Activated CD8-positive, alpha-beta memory T cell treated with anti-CD3 and anti-CD28 coated beads, Interleukin-2, amount 10 ng/mL, durations not matched to agents 7 days and 5 days (primary cell): ENCODE measurements at regions not wholly inside any gene's neighbourhood (a gene's known extent, or its start where the extent isn't known, plus 50 kb on each side); places are given as distances from the start of the nearest gene placed in this dataset.

Source experiments
- ATAC-seq: fragments of 150-1000 bp; cut with Tn5 transposase; one replicate; pipeline ENCODE4 v1.10.0; 2021; ENCODE audit warnings: moderate library complexity
- CTCF ChIA-PET: fragments of 350-600 bp; sonication (Branson Sonifier 250); formaldehyde crosslinking; loops from one replicate; lab custom pipeline; 2021; ENCODE audit warnings: antibody characterized with exemption; lab: Charles Lee
- DNase-seq: peaks from one replicate; pipeline ENCODE4 v3.0.0-alpha.2; 2020
- H3K27ac Mint-ChIP-seq: one replicate; pipeline ENCODE4 v1.8.0; 2021; ENCODE audit warnings: mild to moderate bottlenecking, mixed read lengths
- H3K27me3 Mint-ChIP-seq: one replicate; pipeline ENCODE4 v1.8.0; 2021; ENCODE audit warnings: mixed read lengths
- H3K36me3 Mint-ChIP-seq: one replicate; pipeline ENCODE4 v1.8.0; 2021; ENCODE audit warnings: mild to moderate bottlenecking, mixed read lengths
- H3K4me1 Mint-ChIP-seq: one replicate; pipeline ENCODE4 v1.8.0; 2021; ENCODE audit warnings: mixed read lengths
- H3K4me3 Mint-ChIP-seq: one replicate; pipeline ENCODE4 v1.8.0; 2021; ENCODE audit warnings: mild to moderate bottlenecking, moderate library complexity, mixed read lengths
- H3K9me3 Mint-ChIP-seq: one replicate; pipeline ENCODE4 v1.8.0; 2022; ENCODE audit warnings: low read depth, mixed read lengths

- CTCF ChIA-PET, result no interaction called here
- DNase-seq (no peak), ATAC-seq (no peak)
- H3K4me3 Mint-ChIP-seq, result no peak overlapping the region
- H3K36me3 Mint-ChIP-seq, result no peaks in the 10 kb centered on the region
- no peaks in the 10 kb centered on the region for H3K9me3 Mint-ChIP-seq
- no peaks in the 10 kb centered on the region for H3K4me1 Mint-ChIP-seq
- H3K27me3 Mint-ChIP-seq, result no peaks in the 10 kb centered on the region
- H3K27ac Mint-ChIP-seq, result no peak overlapping the region
Observed at GRCh38 chrY:8151561-8151960, 1185.7 kb upstream of the TSPY4 start.

GRCh38 chrY:8128578-8128977 lies 1208.7 kb upstream of the TSPY4 start:
- CTCF ChIA-PET, result no interaction called here
- no peak for ATAC-seq

GRCh38 chrY:8125907-8126571 lies 1211.2 kb upstream of the TSPY4 start:
- ATAC-seq (no peak), DNase-seq (no peak)
- CTCF ChIA-PET, result no interaction called here
- H3K9me3 Mint-ChIP-seq, result no peaks in the 10 kb centered on the region
- H3K4me3 Mint-ChIP-seq, result no peak overlapping the region
- no peaks in the 10 kb centered on the region for H3K36me3 Mint-ChIP-seq
- no peaks in the 10 kb centered on the region for H3K27me3 Mint-ChIP-seq
- no peaks in the 10 kb centered on the region for H3K4me1 Mint-ChIP-seq
- no peak overlapping the region for H3K27ac Mint-ChIP-seq

More at GRCh38 chrY:8128578-8128977, 1208.7 kb upstream of the TSPY4 start:
- no peak overlapping the region for H3K4me3 Mint-ChIP-seq
- no peaks in the 10 kb centered on the region for H3K36me3 Mint-ChIP-seq
- DNase-seq, result no peak
- no peaks in the 10 kb centered on the region for H3K4me1 Mint-ChIP-seq
- no peak overlapping the region for H3K27ac Mint-ChIP-seq
- H3K9me3 Mint-ChIP-seq, result no peaks in the 10 kb centered on the region
- H3K27me3 Mint-ChIP-seq, result no peaks in the 10 kb centered on the region

GRCh38 chrY:8121825-8122224 lies 1210.3 kb upstream of the AMELY start:
- Mint-ChIP-seq H3K27ac (no peak overlapping the region), H3K4me1 (no peaks in the 10 kb centered on the region), H3K36me3 (no peaks in the 10 kb centered on the region), H3K27me3 (no peaks in the 10 kb centered on the region), H3K9me3 (no peaks in the 10 kb centered on the region), H3K4me3 (no peak overlapping the region)
- DNase-seq, result no peak
- ATAC-seq, result no peak
- CTCF ChIA-PET, result no interaction called here

GRCh38 chrY:8094429-8094828 lies 1182.9 kb upstream of the AMELY start:
- Mint-ChIP-seq H3K36me3 (no peaks in the 10 kb centered on the region), H3K4me3 (no peak overlapping the region)
- ATAC-seq, result no peak

GRCh38 chrY:8092926-8093325 lies 1181.4 kb upstream of the AMELY start:
- ATAC-seq (no peak), DNase-seq (no peak)
- CTCF ChIA-PET, result no interaction called here
- no peak overlapping the region for H3K4me3 Mint-ChIP-seq
- no peak overlapping the region for H3K27ac Mint-ChIP-seq
- no peaks in the 10 kb centered on the region for H3K9me3 Mint-ChIP-seq
- H3K4me1 Mint-ChIP-seq, result no peaks in the 10 kb centered on the region
- H3K27me3 Mint-ChIP-seq, result no peaks in the 10 kb centered on the region
- no peaks in the 10 kb centered on the region for H3K36me3 Mint-ChIP-seq

More at GRCh38 chrY:8094429-8094828, 1182.9 kb upstream of the AMELY start:
- no peaks in the 10 kb centered on the region for H3K9me3 Mint-ChIP-seq
- DNase-seq, result no peak
- no peaks in the 10 kb centered on the region for H3K27me3 Mint-ChIP-seq
- no peak overlapping the region for H3K27ac Mint-ChIP-seq
- H3K4me1 Mint-ChIP-seq, result no peaks in the 10 kb centered on the region
- CTCF ChIA-PET, result no interaction called here

GRCh38 chrY:8085925-8086324 lies 1174.4 kb upstream of the AMELY start:
- DNase-seq (no peak), ATAC-seq (no peak)
- Mint-ChIP-seq H3K27ac (no peak overlapping the region), H3K36me3 (no peaks in the 10 kb centered on the region), H3K4me3 (no peak overlapping the region), H3K27me3 (no peaks in the 10 kb centered on the region), H3K4me1 (no peaks in the 10 kb centered on the region), H3K9me3 (no peaks in the 10 kb centered on the region)
- CTCF ChIA-PET, result no interaction called here

- ATAC-seq, result no peak
Observed at GRCh38 chrY:8084192-8084591, 1172.6 kb upstream of the AMELY start.

GRCh38 chrY:8081151-8081550 lies 1169.6 kb upstream of the AMELY start:
- DNase-seq (no peak), ATAC-seq (no peak)
- CTCF ChIA-PET, result no interaction called here
- Mint-ChIP-seq H3K27me3 (no peaks in the 10 kb centered on the region), H3K4me1 (no peaks in the 10 kb centered on the region), H3K36me3 (no peaks in the 10 kb centered on the region), H3K9me3 (no peaks in the 10 kb centered on the region), H3K27ac (no peak overlapping the region), H3K4me3 (no peak overlapping the region)

More at GRCh38 chrY:8084192-8084591, 1172.6 kb upstream of the AMELY start:
- no peak overlapping the region for H3K4me3 Mint-ChIP-seq
- no peak overlapping the region for H3K27ac Mint-ChIP-seq
- DNase-seq, result no peak
- no peaks in the 10 kb centered on the region for H3K36me3 Mint-ChIP-seq
- no peaks in the 10 kb centered on the region for H3K9me3 Mint-ChIP-seq
- no peaks in the 10 kb centered on the region for H3K4me1 Mint-ChIP-seq
- CTCF ChIA-PET, result no interaction called here
- no peaks in the 10 kb centered on the region for H3K27me3 Mint-ChIP-seq

GRCh38 chrY:8065220-8065619 lies 1153.7 kb upstream of the AMELY start:
- CTCF ChIA-PET, result no interaction called here
- H3K4me1 Mint-ChIP-seq, result no peaks in the 10 kb centered on the region
- DNase-seq (no peak), ATAC-seq (no peak)
- H3K27ac Mint-ChIP-seq, result no peak overlapping the region
- H3K4me3 Mint-ChIP-seq, result no peak overlapping the region
- no peaks in the 10 kb centered on the region for H3K27me3 Mint-ChIP-seq
- H3K9me3 Mint-ChIP-seq, result no peaks in the 10 kb centered on the region
- H3K36me3 Mint-ChIP-seq, result no peaks in the 10 kb centered on the region

- no peak for ATAC-seq
- Mint-ChIP-seq H3K4me1 (no peaks in the 10 kb centered on the region), H3K27me3 (no peaks in the 10 kb centered on the region), H3K27ac (no peak overlapping the region), H3K36me3 (no peaks in the 10 kb centered on the region), H3K4me3 (no peak overlapping the region), H3K9me3 (no peaks in the 10 kb centered on the region)
- CTCF ChIA-PET, result no interaction called here
- no peak for DNase-seq
Observed at GRCh38 chrY:8064500-8064899, 1152.9 kb upstream of the AMELY start.

- ATAC-seq (no peak), DNase-seq (no peak)
- Mint-ChIP-seq H3K36me3 (no peaks in the 10 kb centered on the region), H3K27ac (no peak overlapping the region), H3K9me3 (no peaks in the 10 kb centered on the region), H3K4me3 (no peak overlapping the region), H3K4me1 (no peaks in the 10 kb centered on the region), H3K27me3 (no peaks in the 10 kb centered on the region)
- CTCF ChIA-PET, result no interaction called here
Observed at GRCh38 chrY:8063973-8064372, 1152.4 kb upstream of the AMELY start.

- ATAC-seq (no peak), DNase-seq (no peak)
- Mint-ChIP-seq H3K4me3 (no peak overlapping the region), H3K36me3 (no peaks in the 10 kb centered on the region), H3K27ac (no peak overlapping the region), H3K27me3 (no peaks in the 10 kb centered on the region), H3K9me3 (no peaks in the 10 kb centered on the region), H3K4me1 (no peaks in the 10 kb centered on the region)
- CTCF ChIA-PET, result no interaction called here
Observed at GRCh38 chrY:8058613-8059012, 1147.1 kb upstream of the AMELY start.

- no peaks in the 10 kb centered on the region for H3K36me3 Mint-ChIP-seq
- no peaks in the 10 kb centered on the region for H3K4me1 Mint-ChIP-seq
- H3K27me3 Mint-ChIP-seq, result no peaks in the 10 kb centered on the region
- CTCF ChIA-PET, result no interaction called here
- H3K9me3 Mint-ChIP-seq, result no peaks in the 10 kb centered on the region
- ATAC-seq (no peak), DNase-seq (no peak)
- no peak overlapping the region for H3K4me3 Mint-ChIP-seq
- no peak overlapping the region for H3K27ac Mint-ChIP-seq
Observed at GRCh38 chrY:8051340-8051739, 1139.8 kb upstream of the AMELY start.

- Mint-ChIP-seq H3K36me3 (no peaks in the 10 kb centered on the region), H3K4me1 (no peaks in the 10 kb centered on the region), H3K4me3 (no peak overlapping the region), H3K27me3 (no peaks in the 10 kb centered on the region), H3K27ac (no peak overlapping the region), H3K9me3 (no peaks in the 10 kb centered on the region)
- ATAC-seq (no peak), DNase-seq (no peak)
- CTCF ChIA-PET, result no interaction called here
Observed at GRCh38 chrY:8041238-8041637, 1129.7 kb upstream of the AMELY start.
